Right ventricle myocardium superior (tissue), 1 donor: ENCODE measurements at regions not wholly inside any gene's neighbourhood (a gene's known extent, or its start where the extent isn't known, plus 50 kb on each side); places are given as distances from the start of the nearest gene placed in this dataset.

Experiments
- ATAC-seq: fragments of 200-7000 bp; cut with Tn5 transposase; one replicate; pipeline ENCODE4 v1.9.1; 2020; ENCODE audit warnings: mild to moderate bottlenecking; ENCODE audit not compliant: poor library complexity
- DNase-seq: peaks from one replicate; pipeline ENCODE4 v3.0.0-alpha.2; 2020
- intact Hi-C: fragments of 100-400 bp; cut with DNase I; formaldehyde crosslinking; loops from one replicate; pipeline ENCODE4 v1.11.2; 2022
- donor health status: DM: no; HTN: yes; CAD: no; lungs with severe emphysema.

GRCh38 chr6:113651920-113652319 lies 205.2 kb upstream of the MARCKS start:
- intact Hi-C loops: no loop called here

GRCh38 chr6:113653275-113653674 lies 203.9 kb upstream of the MARCKS start:
- ATAC-seq: no peak
- intact Hi-C loops: no loop called here

More at GRCh38 chr6:113651920-113652319, 205.2 kb upstream of the MARCKS start:
- DNase-seq: no peak
- no peak for ATAC-seq

GRCh38 chr6:113654396-113654795 lies 202.7 kb upstream of the MARCKS start:
- intact Hi-C loops: no loop called here
- peak; percentile 80 for DNase-seq
- peak; percentile 71 for ATAC-seq

More at GRCh38 chr6:113653275-113653674, 203.9 kb upstream of the MARCKS start:
- DNase-seq: no peak

- no peak for DNase-seq
- intact Hi-C loops: no loop called here
- ATAC-seq: no peak
Observed at GRCh38 chr6:113655761-113656160, 201.4 kb upstream of the MARCKS start.

- no peak for DNase-seq
- intact Hi-C loops: no loop called here
- ATAC-seq: no peak
Observed at GRCh38 chr6:113659762-113660404, 197.3 kb upstream of the MARCKS start.

GRCh38 chr6:113660819-113661218 lies 196.3 kb upstream of the MARCKS start:
- DNase-seq (no peak), ATAC-seq (no peak)
- intact Hi-C loops: no loop called here

- intact Hi-C loops: no loop called here
- DNase-seq: no peak
Observed at GRCh38 chr6:113662093-113662665, 195.0 kb upstream of the MARCKS start.

GRCh38 chr6:113662688-113663333 lies 194.3 kb upstream of the MARCKS start:
- no peak for DNase-seq
- intact Hi-C loops: no loop called here
- no peak for ATAC-seq

More at GRCh38 chr6:113662093-113662665, 195.0 kb upstream of the MARCKS start:
- no peak for ATAC-seq

GRCh38 chr6:113664909-113665308 lies 192.2 kb upstream of the MARCKS start:
- DNase-seq (no peak), ATAC-seq (no peak)
- intact Hi-C loops: no loop called here

GRCh38 chr6:113668641-113669408 lies 188.3 kb upstream of the MARCKS start:
- intact Hi-C loops: no loop called here
- peak; percentile 59 for ATAC-seq
- no peak for DNase-seq

GRCh38 chr6:113669606-113670005 lies 187.5 kb upstream of the MARCKS start:
- no peak for DNase-seq
- ATAC-seq: no peak
- intact Hi-C loops: no loop called here

- intact Hi-C loops: no loop called here
- ATAC-seq: no peak
Observed at GRCh38 chr6:113671421-113671820, 185.7 kb upstream of the MARCKS start.

GRCh38 chr6:113672491-113673149 lies 184.5 kb upstream of the MARCKS start:
- peak; percentile 86 for ATAC-seq
- intact Hi-C loops: no loop called here

More at GRCh38 chr6:113671421-113671820, 185.7 kb upstream of the MARCKS start:
- DNase-seq: no peak

GRCh38 chr6:113674075-113674474 lies 183.1 kb upstream of the MARCKS start:
- intact Hi-C loops: no loop called here
- DNase-seq (no peak), ATAC-seq (no peak)

More at GRCh38 chr6:113672491-113673149, 184.5 kb upstream of the MARCKS start:
- peak; percentile 84 for DNase-seq

- DNase-seq (no peak), ATAC-seq (no peak)
- intact Hi-C loops: no loop called here
Observed at GRCh38 chr6:113676057-113676456, 181.1 kb upstream of the MARCKS start.

- intact Hi-C loops: no loop called here
- no peak for ATAC-seq
Observed at GRCh38 chr6:113676968-113677367, 180.2 kb upstream of the MARCKS start.

GRCh38 chr6:113679051-113679450 lies 178.1 kb upstream of the MARCKS start:
- intact Hi-C loops: no loop called here
- ATAC-seq: no peak

More at GRCh38 chr6:113676968-113677367, 180.2 kb upstream of the MARCKS start:
- no peak for DNase-seq

GRCh38 chr6:113680301-113680700 lies 176.8 kb upstream of the MARCKS start:
- intact Hi-C loops: no loop called here
- DNase-seq: no peak
- no peak for ATAC-seq

More at GRCh38 chr6:113679051-113679450, 178.1 kb upstream of the MARCKS start:
- no peak for DNase-seq

GRCh38 chr6:113683968-113684367 lies 173.2 kb upstream of the MARCKS start:
- intact Hi-C loops: no loop called here
- ATAC-seq (no peak), DNase-seq (no peak)
